Prostate gland (tissue), 2 donors: ENCODE measurements at regions not wholly inside any gene's neighbourhood (a gene's known extent, or its start where the extent isn't known, plus 50 kb on each side); places are given as distances from the start of the nearest gene placed in this dataset.

Experiments
- POLR2A ChIP-seq: fragments of 450-650 bp; IDR thresholded peaks from one replicate; pipeline ENCODE4 v1.6.1; 2016; ENCODE audit warnings: antibody characterized with exemption, mild to moderate bottlenecking
- TF ChIP-seq, protein P1 (sequence below), 4 experiments: fragments of 200-600 bp in 2 of 4; fragments of 450-650 bp in 2 of 4; sonication (generic) in 2 of 4; IDR thresholded peaks; 1 replicate in 3 of 4; 2 replicates in 1 of 4; pipeline ENCODE4 v1.5.1; 2016 to 2019; ENCODE audit warnings: antibody characterized with exemption in 4 of 4, mild to moderate bottlenecking in 2 of 4, moderate library complexity in 2 of 4

DNA sequence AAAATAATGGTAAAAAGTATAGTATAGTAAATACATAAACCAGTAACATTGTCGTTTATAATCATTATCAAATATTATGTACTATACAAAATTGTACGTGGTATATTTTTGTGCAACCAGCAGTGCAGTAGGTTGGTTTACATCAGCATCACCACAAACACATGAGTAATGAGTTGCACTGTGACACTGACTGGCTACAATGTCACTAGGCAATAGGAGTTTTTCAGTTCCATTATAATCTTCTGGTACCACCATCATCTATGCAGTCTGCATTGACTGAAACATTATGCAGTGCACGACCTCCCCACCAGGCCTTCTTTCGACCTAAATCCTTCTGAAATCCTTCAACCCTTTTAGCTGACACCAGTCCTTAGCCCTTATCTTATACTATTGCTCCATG is 105.8 kb downstream of the SREK1 start:
- no peak for TF ChIP-seq POLR2A
- TF ChIP-seq, protein P1, sequence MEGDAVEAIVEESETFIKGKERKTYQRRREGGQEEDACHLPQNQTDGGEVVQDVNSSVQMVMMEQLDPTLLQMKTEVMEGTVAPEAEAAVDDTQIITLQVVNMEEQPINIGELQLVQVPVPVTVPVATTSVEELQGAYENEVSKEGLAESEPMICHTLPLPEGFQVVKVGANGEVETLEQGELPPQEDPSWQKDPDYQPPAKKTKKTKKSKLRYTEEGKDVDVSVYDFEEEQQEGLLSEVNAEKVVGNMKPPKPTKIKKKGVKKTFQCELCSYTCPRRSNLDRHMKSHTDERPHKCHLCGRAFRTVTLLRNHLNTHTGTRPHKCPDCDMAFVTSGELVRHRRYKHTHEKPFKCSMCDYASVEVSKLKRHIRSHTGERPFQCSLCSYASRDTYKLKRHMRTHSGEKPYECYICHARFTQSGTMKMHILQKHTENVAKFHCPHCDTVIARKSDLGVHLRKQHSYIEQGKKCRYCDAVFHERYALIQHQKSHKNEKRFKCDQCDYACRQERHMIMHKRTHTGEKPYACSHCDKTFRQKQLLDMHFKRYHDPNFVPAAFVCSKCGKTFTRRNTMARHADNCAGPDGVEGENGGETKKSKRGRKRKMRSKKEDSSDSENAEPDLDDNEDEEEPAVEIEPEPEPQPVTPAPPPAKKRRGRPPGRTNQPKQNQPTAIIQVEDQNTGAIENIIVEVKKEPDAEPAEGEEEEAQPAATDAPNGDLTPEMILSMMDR (IDR thresholded peaks at IDR 0.05): no peak
